C4-2B (cell line): ENCODE measurements at regions not wholly inside any gene's neighbourhood (a gene's known extent, or its start where the extent isn't known, plus 50 kb on each side); places are given as distances from the start of the nearest gene placed in this dataset.
A peak's percentile ranks its signal among the peaks of the same experiment; 100 is the strongest.

Experiments used
- H3K27ac ChIP-seq: fragments of 450-650 bp; 2 replicates; pipeline ENCODE4 v1.5.1; 2017
- CTCF ChIP-seq: fragments of 450-650 bp; conservative IDR thresholded peaks from 2 replicates; pipeline ENCODE4 v1.5.1; 2017; ENCODE audit warnings: mild to moderate bottlenecking
- ZFX ChIP-seq: fragments of 450-650 bp; IDR thresholded peaks from 2 replicates; pipeline ENCODE4 v1.6.1; 2017

- peak overlapping the region; percentile 62 for H3K27ac ChIP-seq
- TF ChIP-seq ZFX (no peak), CTCF (no peak)
These were observed 80.8 kb upstream of the RNU6-1 start for GRCh38 chr15:67920524-67921240.

GRCh38 chr15:67922106-67922675 is 82.3 kb upstream of the RNU6-1 start:
- peak overlapping the region; percentile 67 for H3K27ac ChIP-seq
- TF ChIP-seq ZFX: no peak
- TF ChIP-seq CTCF: no peak

GRCh38 chr15:67922971-67923945 is 83.4 kb upstream of the RNU6-1 start:
- TF ChIP-seq CTCF: no peak
- no peak for TF ChIP-seq ZFX

GRCh38 chr15:67924359-67924974 is 84.6 kb upstream of the RNU6-1 start:
- H3K27ac ChIP-seq: peak overlapping the region; percentile 6; the same call in 1 of the 2 replicates
- no peak for TF ChIP-seq ZFX
- TF ChIP-seq CTCF: no peak

More at GRCh38 chr15:67922971-67923945, 83.4 kb upstream of the RNU6-1 start:
- H3K27ac ChIP-seq: peak overlapping the region; percentile 67

- no peak overlapping the region; the same call in 1 of the 2 replicates for H3K27ac ChIP-seq
- TF ChIP-seq CTCF: no peak
- no peak for TF ChIP-seq ZFX
These were observed 85.3 kb upstream of the RNU6-1 start for GRCh38 chr15:67925182-67925581.

GRCh38 chr15:67927501-67928168 is 87.8 kb upstream of the RNU6-1 start:
- TF ChIP-seq CTCF (no peak), ZFX (no peak)
- peak overlapping the region; percentile 38; the same call in 1 of the 2 replicates for H3K27ac ChIP-seq
